Epithelial cell of proximal tubule (primary cell): ENCODE measurements at regions not wholly inside any gene's neighbourhood (a gene's known extent, or its start where the extent isn't known, plus 50 kb on each side); places are given as distances from the start of the nearest gene placed in this dataset.

ENCODE experiments used
- DNase-seq: peaks from one replicate; pipeline ENCODE4 v3.0.0-alpha.2; 2011; ENCODE audit warnings: low read depth
- H3K4me3 ChIP-seq: 2 replicates; pipeline ENCODE4 v1.5.1; 2011; ENCODE audit warnings: low read depth, mild to moderate bottlenecking, low read length
- TF ChIP-seq, protein P1 (sequence below): conservative IDR thresholded peaks from 2 replicates; pipeline ENCODE4 v1.5.1; 2012; ENCODE audit warnings: low read depth, mild to moderate bottlenecking, low read length

DNA sequence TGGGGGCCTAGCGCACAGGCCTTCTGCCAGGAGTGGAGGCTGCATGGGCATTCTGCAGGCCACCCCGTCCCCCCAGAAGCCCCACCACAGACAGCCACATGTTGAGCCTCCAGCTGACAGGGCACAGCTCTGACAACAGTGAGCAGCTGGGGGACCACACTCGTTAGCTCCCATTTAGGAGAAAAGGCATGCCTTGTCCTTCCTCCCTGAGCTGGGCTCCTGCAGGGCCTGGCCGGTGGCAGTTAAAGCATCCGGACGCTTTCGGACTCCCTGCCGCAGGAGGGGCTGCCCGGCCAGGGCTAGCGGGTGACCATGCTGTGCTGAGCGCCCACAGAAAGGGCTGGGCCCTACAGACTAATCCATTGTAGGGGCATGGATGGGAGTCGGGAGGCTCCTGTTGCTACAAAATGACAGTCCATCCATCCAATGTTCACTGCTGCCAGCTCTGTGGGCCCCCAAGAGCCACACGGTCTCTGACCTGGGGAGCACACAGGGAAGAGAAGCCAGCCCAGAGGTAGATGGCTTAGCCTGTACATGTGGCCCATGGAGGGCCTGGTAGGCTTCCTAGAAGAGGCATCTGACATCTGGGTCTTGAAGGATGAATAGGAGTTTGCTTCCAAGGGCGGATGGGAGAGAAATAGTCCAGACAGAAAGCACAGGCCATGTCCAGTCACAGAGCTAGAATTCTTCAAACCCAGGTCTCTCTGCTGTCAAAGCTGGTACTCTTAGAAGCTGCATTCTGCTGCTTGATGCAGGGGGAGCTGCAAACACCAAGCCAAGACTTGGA, 116.5 kb upstream of the VSTM2B start:
- no peak for DNase-seq
- H3K4me3 ChIP-seq: no peak overlapping the region
- TF ChIP-seq, protein P1, sequence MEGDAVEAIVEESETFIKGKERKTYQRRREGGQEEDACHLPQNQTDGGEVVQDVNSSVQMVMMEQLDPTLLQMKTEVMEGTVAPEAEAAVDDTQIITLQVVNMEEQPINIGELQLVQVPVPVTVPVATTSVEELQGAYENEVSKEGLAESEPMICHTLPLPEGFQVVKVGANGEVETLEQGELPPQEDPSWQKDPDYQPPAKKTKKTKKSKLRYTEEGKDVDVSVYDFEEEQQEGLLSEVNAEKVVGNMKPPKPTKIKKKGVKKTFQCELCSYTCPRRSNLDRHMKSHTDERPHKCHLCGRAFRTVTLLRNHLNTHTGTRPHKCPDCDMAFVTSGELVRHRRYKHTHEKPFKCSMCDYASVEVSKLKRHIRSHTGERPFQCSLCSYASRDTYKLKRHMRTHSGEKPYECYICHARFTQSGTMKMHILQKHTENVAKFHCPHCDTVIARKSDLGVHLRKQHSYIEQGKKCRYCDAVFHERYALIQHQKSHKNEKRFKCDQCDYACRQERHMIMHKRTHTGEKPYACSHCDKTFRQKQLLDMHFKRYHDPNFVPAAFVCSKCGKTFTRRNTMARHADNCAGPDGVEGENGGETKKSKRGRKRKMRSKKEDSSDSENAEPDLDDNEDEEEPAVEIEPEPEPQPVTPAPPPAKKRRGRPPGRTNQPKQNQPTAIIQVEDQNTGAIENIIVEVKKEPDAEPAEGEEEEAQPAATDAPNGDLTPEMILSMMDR: no peak

DNA sequence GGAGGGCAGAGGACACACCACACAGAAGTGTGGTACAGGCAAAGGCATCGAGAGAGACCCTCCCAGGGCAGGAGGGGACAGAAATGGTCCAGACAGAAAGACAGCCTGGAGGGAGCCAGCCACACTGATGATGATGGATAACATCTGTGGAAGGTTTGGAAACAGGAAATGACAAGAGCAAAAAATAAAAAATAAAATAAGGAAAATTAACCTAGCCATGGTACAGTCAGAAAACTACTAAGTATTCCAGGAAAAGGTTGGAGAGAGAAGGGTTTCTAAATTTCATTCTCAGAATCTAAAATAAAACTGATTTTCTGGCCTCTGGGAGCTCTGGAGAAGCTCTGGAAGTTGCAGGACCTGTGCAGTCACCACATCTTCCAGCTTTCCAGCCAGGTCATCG, 115.2 kb upstream of the VSTM2B start:
- no peak for DNase-seq
- no peak overlapping the region for H3K4me3 ChIP-seq
- TF ChIP-seq, protein P1: no peak

DNA sequence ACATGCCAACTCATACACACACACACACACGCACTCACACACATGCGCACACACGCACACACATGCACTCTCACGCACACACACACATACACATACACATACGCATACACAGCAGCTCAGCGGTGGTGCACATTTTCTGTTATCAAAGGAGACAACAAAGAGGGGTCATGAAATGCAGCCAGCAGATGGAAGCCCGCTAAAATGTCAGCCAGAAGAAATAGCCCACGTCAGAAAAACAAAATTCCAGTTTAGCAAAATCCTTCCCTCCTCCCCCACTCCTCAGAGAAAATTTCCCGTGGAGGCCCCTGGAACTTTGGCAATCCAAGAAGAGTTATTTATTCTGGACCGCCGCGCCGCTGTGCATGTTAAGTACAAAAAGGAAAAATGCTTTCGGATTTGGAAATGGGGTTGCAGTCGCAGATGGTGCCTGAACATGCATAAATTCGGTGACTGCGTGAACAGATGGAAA, 114.6 kb upstream of the VSTM2B start:
- TF ChIP-seq, protein P1: no peak
- DNase-seq: no peak

DNA sequence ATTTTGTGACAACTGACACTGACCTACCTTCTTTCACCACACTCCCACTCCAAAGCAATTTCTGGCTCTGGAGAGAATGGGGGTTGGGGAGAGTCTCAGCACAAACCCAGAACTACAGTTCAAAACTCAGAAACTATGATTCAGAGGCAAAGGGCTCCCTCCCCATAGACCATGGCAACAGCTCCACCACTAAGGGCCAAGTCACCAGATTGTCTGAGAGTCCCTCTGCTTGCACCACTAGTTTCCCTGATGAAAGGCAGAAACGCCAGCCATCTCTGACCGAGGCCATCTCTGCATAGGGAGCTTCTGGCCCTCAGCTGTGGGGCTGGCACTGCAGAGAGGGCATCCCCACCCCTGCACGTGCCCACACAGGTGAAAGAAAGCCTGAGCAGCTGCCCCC, 112.4 kb upstream of the VSTM2B start:
- TF ChIP-seq, protein P1: no peak
- no peak for DNase-seq
- H3K4me3 ChIP-seq: no peak overlapping the region

More for the DNA sequence above, 114.6 kb upstream of the VSTM2B start:
- H3K4me3 ChIP-seq: no peak overlapping the region

DNA sequence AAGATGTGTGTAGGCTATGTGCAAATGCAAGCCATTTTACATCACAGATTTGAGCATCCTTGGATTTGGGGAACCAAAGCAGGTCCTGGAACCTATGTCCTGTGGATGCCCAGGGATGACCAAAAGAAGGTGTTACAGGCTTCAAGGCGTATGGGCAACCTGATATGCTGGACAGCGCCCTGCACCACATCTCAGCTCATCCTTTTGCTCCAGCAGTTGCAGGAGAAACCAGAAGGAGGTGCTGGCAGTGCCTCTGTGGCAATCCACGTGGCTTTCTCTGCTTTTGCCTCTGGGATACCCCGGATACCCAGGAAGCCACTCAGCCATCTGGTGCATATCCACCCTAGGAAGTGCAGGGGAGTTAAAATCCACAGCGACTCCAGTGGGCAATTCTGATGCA, 110.3 kb upstream of the VSTM2B start:
- H3K4me3 ChIP-seq: no peak overlapping the region
- TF ChIP-seq, protein P1: no peak
- DNase-seq: no peak

DNA sequence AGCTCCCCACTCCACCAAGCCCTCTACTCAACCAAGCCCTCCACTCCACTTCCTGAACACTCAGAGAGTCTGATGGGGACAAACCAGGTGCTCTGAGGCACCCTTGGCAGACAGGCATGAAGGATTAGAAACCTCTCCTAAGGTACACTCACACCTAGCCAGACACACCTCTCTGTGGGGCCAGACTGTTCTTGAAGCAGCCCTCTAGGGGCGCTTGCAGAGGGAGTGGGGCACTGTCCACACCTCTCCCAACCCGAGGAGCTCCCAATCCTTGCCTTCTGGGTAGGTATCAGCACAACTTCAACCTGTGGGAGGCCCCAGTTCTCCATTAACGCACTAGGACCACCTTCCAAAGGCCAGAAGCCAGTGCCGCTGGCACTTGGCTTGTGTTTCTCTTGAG, 108.7 kb upstream of the VSTM2B start:
- DNase-seq: no peak
- no peak overlapping the region for H3K4me3 ChIP-seq
- TF ChIP-seq, protein P1: no peak

DNA sequence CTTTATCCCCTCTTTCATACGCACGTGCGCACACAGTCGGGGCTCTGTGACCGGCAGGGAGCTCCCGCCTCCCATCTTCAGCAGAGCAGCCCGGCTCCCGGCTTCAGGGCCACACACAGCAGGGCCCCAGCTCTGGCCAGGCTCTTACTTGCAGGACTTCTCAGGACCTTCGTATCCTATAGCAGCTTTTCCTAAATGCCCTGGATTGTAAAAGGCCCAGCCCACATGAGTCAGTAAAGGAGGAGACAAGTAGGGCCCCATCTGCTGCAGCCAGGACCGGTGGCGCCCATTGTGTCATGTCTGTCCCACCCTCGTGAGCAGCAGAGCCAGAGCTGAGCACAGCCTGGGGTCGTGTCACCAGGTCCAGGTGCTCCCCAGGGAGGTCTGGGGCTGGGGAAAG, 107.6 kb upstream of the VSTM2B start:
- DNase-seq: no peak
- H3K4me3 ChIP-seq: no peak overlapping the region
- TF ChIP-seq, protein P1: no peak
